ENCODE measurements at regions not wholly inside any gene's neighbourhood (a gene's known extent, or its start where the extent isn't known, plus 50 kb on each side); places are given as distances from the start of the nearest gene placed in this dataset.

GRCh38 chr4:79015411-79015810 is 76.2 kb upstream of the PAQR3 start:
- WGBS, result 92% methylated on average over 2 of the region's 2 CpGs
- no peak for DNase-seq (ENCODE audit: low spot score in 2 of 2)
- Histone ChIP-seq H3K27ac (no peak overlapping the region), H3K27me3 (no peaks in the 10 kb centered on the region), H3K9me3 (no peaks in the 10 kb centered on the region), H3K4me1 (no peaks in the 10 kb centered on the region), H3K4me3 (no peak overlapping the region), H3K36me3 (no peaks in the 10 kb centered on the region)
- TF ChIP-seq EP300 (IDR thresholded peaks at IDR 0.05) (no peak), CTCF (IDR thresholded peaks at IDR 0.05) (no peak), POLR2A (IDR thresholded peaks at IDR 0.05) (no peak), POLR2AphosphoS5 (IDR thresholded peaks at IDR 0.05) (no peak)

- TF ChIP-seq EP300 (IDR thresholded peaks at IDR 0.05) (no peak), POLR2AphosphoS5 (IDR thresholded peaks at IDR 0.05) (no peak), CTCF (IDR thresholded peaks at IDR 0.05) (no peak), POLR2A (IDR thresholded peaks at IDR 0.05) (no peak)
- DNase-seq (ENCODE audit: low spot score in 2 of 2), result no peak
- WGBS, result 88% methylated on average over 3 of the region's 3 CpGs
- Histone ChIP-seq H3K36me3 (no peaks in the 10 kb centered on the region), H3K4me1 (no peaks in the 10 kb centered on the region), H3K9me3 (no peaks in the 10 kb centered on the region), H3K27me3 (no peaks in the 10 kb centered on the region), H3K4me3 (no peak overlapping the region), H3K27ac (no peak overlapping the region)
Observed at GRCh38 chr4:79014230-79014629, 75.0 kb upstream of the PAQR3 start.

GRCh38 chr4:79013756-79014155 is 74.5 kb upstream of the PAQR3 start:
- WGBS, result 64% methylated on average over 3 of the region's 3 CpGs
- TF ChIP-seq POLR2AphosphoS5 (IDR thresholded peaks at IDR 0.05) (no peak), CTCF (IDR thresholded peaks at IDR 0.05) (no peak), POLR2A (IDR thresholded peaks at IDR 0.05) (no peak), EP300 (IDR thresholded peaks at IDR 0.05) (no peak)
- no peaks in the 10 kb centered on the region for H3K4me1 ChIP-seq
- no peak overlapping the region for H3K4me3 ChIP-seq
- no peaks in the 10 kb centered on the region for H3K27me3 ChIP-seq
- no peaks in the 10 kb centered on the region for H3K36me3 ChIP-seq
- H3K9me3 ChIP-seq, result no peaks in the 10 kb centered on the region
- no peak for DNase-seq (ENCODE audit: low spot score in 2 of 2)
- no peak overlapping the region for H3K27ac ChIP-seq

- 83% methylated on average over 4 of the region's 4 CpGs for WGBS
- no peak overlapping the region for H3K4me3 ChIP-seq
- H3K27ac ChIP-seq, result no peak overlapping the region
- H3K27me3 ChIP-seq, result no peaks in the 10 kb centered on the region
- H3K9me3 ChIP-seq, result no peaks in the 10 kb centered on the region
- TF ChIP-seq POLR2A (IDR thresholded peaks at IDR 0.05) (no peak), EP300 (IDR thresholded peaks at IDR 0.05) (no peak), CTCF (IDR thresholded peaks at IDR 0.05) (no peak), POLR2AphosphoS5 (IDR thresholded peaks at IDR 0.05) (no peak)
- H3K4me1 ChIP-seq, result no peaks in the 10 kb centered on the region
- no peaks in the 10 kb centered on the region for H3K36me3 ChIP-seq
- no peak for DNase-seq (ENCODE audit: low spot score in 2 of 2)
Observed at GRCh38 chr4:78990938-78991810, 51.9 kb upstream of the PAQR3 start.

GRCh38 chr4:78989697-78990270 is 50.5 kb upstream of the PAQR3 start:
- Histone ChIP-seq H3K4me1 (no peaks in the 10 kb centered on the region), H3K4me3 (no peak overlapping the region), H3K27me3 (no peaks in the 10 kb centered on the region), H3K9me3 (no peaks in the 10 kb centered on the region), H3K36me3 (no peaks in the 10 kb centered on the region), H3K27ac (no peak overlapping the region)
- no peak for DNase-seq (ENCODE audit: low spot score in 2 of 2)
- no peak for TF ChIP-seq POLR2AphosphoS5 (IDR thresholded peaks at IDR 0.05)
- no peak for TF ChIP-seq CTCF (IDR thresholded peaks at IDR 0.05)
- TF ChIP-seq POLR2A (IDR thresholded peaks at IDR 0.05), result no peak
- no peak for TF ChIP-seq EP300 (IDR thresholded peaks at IDR 0.05)
- 74% methylated on average over 19 of the region's 19 CpGs for WGBS
